PFSK-1 (cell line): ENCODE measurements at regions not wholly inside any gene's neighbourhood (a gene's known extent, or its start where the extent isn't known, plus 50 kb on each side); places are given as distances from the start of the nearest gene placed in this dataset.

ENCODE experiments used
- POLR2AphosphoS5 ChIP-seq: IDR thresholded peaks from 2 replicates; pipeline ENCODE4 v1.6.1; 2012; ENCODE audit warnings: low read depth, mild to moderate bottlenecking, control low read depth, low read length, moderate library complexity
- REST ChIP-seq, 2 experiments: IDR thresholded peaks; 2 replicates each; pipeline versions ENCODE4 v1.6.1 to v1.8.0; 2011 to 2012; ENCODE audit warnings: low read depth in 2 of 2, low read length in 2 of 2, control low read depth in 1 of 2, inconsistent platforms in 1 of 2, mild to moderate bottlenecking in 1 of 2, moderate library complexity in 1 of 2; ENCODE audit not compliant: insufficient read depth in 1 of 2
- TAF1 ChIP-seq: IDR thresholded peaks from 2 replicates; pipeline ENCODE4 v1.6.1; 2012; ENCODE audit warnings: low read length, control low read depth, borderline replicate concordance; ENCODE audit not compliant: insufficient read depth

- TF ChIP-seq POLR2AphosphoS5 (no peak), REST (IDR thresholded peaks at IDR 0.05; ENCODE audit: insufficient read depth in 1 of 2, low read depth in 2 of 2, low read length in 2 of 2) (no peak), TAF1 (no peak)
Measured at GRCh38 chr1:218625393-218625792, 280.3 kb downstream of the TGFB2 start.
